Occipital lobe (tissue), 1 donor: ENCODE measurements at regions not wholly inside any gene's neighbourhood (a gene's known extent, or its start where the extent isn't known, plus 50 kb on each side); places are given as distances from the start of the nearest gene placed in this dataset.

ENCODE experiments used
- DNase-seq: peaks from one replicate; lab custom pipeline; 2025; lab: John Stamatoyannopoulos, UW

GRCh38 chr3:168325684-168326083 lies 230.0 kb upstream of the GOLIM4 start:
- DNase-seq = no peak

DNA sequence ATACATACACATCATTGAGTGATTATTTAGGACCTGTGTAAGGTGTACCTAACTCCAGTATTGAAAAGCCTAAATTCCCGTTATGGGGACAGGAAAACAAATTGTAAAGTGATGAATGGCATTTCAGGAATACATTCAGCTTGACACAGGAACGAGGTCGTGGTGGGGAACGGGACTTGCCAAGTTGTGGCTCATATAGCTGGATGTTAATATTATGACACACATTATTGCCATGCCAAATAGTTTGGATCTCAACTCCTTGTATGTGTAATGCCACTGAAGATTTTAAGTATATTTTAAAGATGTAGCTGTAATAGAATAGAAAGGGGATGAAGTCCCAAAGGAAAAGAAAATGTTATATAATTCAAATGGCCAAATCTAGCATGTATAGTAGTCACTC lies 227.2 kb upstream of the GOLIM4 start:
- no peak for DNase-seq

DNA sequence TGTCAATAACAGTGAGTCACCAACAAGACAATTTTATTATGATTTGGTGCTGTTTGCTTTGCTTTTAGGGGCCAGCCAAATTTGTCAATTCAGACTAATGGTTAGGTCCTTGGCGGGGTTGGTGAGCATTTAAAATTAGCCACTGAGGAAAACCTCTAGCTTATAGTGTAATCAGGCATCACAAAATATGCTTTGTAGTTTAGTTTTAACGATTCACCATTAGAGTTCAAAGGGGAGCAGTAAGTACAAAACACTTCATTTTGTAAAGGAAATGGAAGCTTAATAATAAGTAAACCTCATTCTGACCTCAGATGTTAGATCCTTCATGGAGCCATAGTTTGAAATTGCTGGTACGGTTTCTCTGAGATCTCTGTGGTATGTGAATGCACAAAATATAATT lies 218.4 kb upstream of the GOLIM4 start:
- no peak for DNase-seq

GRCh38 chr3:168312984-168313383 lies 217.3 kb upstream of the GOLIM4 start:
- DNase-seq = no peak

- DNase-seq = no peak
Observed at GRCh38 chr3:168307893-168308292, 212.2 kb upstream of the GOLIM4 start.

DNA sequence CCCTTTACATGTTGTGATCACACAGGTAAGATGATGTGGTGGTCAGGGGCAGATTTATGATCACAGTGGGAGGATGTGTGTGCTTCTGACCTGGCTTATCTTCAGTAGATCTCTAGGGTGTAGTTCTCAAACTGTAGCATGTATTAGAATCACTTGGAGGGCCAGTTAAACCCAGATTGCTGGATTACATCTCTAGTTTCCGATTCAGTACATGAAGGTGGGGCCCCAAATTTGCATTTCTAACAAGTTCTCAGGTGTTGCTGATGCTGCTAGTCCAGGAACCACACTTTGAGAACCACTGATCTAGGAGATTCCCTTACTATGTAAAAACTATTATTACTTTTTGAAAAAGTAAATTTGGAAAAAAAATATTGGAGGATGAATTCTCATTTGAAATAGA lies 199.3 kb upstream of the GOLIM4 start:
- DNase-seq = no peak

DNA sequence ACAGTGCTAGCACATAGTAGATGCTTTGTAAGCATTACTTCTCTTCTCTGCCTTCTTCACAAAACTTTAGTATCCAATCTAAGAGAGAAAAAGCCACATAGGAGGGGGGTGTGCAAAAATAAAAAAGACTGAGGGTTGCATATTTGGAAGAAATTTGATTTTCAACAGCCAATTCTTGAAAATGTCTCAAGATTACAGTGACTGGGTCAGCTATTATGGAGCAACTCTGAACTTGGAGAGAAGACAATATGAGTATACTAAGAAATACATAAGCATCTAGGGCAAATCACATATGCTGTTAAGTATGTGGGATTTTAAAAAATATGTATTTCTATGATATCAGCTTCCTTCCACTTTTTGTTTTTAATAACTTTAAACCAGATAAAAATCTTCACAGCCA lies 196.6 kb upstream of the GOLIM4 start:
- no peak for DNase-seq

- DNase-seq = no peak
Observed at GRCh38 chr3:168289471-168290008, 193.8 kb upstream of the GOLIM4 start.

DNA sequence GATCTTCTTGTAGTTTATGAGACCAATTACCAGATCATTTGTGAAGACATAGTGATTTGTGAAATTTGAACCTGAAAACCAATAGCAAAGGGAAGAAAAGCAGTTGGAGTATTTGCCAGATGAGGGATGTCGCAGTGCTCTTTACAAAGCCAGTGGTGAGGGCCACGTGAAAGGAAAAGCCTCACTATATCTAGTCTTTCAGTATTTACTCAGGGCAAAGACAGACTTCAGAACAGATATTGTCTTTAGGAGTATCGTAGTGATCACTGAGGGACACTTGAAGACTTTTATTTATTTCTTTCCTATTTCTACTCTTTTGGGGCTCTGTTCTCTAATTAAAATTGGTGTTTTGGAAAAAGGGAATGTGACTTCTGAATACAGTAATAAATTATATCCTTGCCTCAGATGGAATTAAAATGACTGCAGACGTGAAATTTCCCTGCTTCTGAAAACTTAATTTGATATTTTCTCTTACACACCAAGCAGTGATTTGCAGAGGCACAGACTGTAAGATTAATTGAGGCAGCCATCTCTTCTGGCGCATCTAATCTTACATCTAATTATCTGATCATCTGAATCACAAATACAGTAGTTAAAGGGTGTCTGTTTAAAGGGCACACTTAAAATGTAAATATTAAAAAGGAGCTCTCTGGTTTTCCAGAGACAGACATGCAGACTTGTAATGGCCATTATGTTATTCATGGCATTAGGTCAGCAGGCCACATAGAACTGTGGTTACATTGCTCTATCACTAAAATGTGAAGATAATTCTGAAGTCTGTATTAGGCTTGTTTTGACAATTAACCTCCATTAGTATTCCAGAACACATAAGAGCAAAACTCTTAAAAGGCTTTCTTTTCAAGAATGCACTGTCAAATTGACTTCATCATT lies 193.0 kb upstream of the GOLIM4 start:
- DNase-seq = no peak

DNA sequence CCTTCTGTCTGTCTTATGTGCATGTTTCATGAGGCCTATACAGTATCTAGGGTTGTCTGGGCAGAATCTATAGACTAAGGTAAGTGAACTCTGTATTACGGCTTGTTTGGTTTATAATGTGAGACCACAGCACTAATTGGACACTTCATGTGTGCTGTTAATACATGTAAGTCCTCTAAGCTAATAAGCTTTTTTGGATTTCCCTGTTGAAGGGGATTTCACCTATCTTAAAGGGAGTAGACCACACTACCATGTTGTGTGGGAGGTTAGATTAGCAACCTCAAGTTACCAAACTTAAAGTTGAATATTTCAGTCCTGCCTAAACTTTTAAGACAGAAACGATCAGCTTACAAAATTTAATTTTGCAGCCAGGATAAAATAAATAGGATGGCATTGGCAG lies 189.8 kb upstream of the GOLIM4 start:
- no peak for DNase-seq

- no peak for DNase-seq
Observed at GRCh38 chr3:168284728-168285127, 189.0 kb upstream of the GOLIM4 start.

DNA sequence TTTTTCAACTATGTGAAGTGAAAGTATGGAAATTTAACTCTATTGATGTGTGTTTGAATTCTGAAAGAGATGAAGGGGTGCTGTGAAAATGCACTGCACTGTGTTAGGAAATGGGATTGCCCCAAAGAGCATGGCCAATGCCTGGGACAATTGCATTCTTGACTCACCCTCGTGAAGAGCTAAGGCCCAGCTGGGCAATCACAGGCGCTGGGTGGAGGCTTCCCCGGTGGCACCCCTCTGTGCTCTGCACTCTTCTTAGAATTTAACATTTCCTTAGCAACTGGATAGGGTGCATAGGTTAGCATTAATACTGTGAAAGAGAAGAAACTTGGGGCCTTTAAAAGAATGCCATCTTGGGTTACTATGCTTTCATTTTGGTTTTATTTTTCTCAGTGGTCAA lies 179.9 kb upstream of the GOLIM4 start:
- no peak for DNase-seq

DNA sequence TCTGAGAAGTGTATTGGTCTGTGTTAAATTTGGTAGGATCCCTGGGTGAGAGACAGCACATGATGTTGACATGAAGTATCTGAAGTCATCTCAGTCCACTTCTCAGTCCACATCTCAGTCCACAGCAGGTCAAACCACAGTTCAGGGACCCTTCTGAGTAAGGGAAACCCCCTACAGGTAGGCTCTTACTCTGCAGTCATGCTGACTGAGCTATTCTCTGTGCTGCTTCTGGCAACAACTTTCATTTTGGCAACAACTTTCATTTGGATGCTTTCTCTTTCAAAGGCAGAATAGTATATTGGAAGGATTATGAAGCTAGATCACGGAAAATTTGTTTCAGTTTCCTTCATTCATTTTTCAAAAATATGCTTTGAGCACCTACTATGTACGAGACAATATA lies 178.2 kb upstream of the GOLIM4 start:
- no peak for DNase-seq

GRCh38 chr3:168273036-168273435 lies 177.3 kb upstream of the GOLIM4 start:
- no peak for DNase-seq

- DNase-seq = no peak
Observed at GRCh38 chr3:168272343-168272985, 176.7 kb upstream of the GOLIM4 start.

- DNase-seq = no peak
Observed at GRCh38 chr3:168271932-168272331, 176.2 kb upstream of the GOLIM4 start.

DNA sequence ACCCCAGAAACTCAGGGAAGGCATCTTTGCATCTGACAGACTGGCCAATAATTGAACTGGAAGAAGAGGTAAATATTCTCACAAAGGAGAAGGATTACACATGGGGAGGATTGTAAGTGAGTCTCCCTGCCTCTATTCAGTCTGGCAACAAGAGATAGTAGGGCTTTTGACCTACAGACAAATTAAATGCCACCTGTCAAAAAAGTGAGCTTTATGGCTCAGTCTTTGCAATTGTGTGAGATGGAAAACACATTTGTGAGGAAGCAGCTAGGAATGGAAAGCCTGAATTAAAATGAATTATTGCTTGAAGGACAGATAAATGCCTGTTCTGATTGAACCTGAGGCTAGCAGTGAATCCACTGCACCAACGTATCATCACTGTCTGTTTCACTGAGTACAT lies 173.3 kb upstream of the GOLIM4 start:
- DNase-seq = no peak

DNA sequence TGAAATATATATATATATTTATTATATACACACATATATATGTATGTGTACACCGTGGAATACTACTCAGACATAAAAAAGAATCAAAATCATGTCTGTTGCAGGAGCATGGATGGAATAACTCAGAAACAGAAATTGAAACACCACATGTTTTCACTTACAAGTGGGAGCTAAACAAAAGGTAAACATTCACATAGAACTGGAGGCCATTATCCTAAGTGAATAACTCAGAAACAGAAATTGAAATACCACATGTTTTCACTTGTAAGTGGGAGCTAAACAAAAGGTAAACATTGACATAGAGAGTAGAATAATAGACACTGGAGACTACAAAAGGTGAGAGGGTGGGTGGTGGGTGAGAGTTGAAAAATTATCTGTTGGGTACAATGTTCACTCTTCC lies 171.5 kb upstream of the GOLIM4 start:
- no peak for DNase-seq

GRCh38 chr3:168266335-168266734 lies 170.6 kb upstream of the GOLIM4 start:
- no peak for DNase-seq

DNA sequence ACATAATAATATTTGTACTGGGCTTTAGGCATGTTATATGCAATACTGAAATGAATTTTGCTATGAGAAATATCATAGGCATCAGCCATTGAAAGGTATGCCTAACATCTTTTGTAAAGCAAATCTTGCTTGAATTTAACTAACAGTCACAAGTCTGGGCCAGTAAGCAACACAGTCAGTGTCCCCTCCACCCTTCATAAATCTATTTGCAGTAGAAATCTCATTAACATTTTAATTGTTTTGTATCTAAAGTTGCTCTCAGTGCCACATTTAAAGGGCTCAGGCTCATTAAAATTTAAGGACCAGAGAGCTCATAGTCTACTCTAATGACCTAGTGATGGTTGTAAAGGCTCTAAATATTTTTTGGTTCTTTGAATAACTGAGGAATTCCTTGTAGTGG lies 167.2 kb upstream of the GOLIM4 start:
- DNase-seq = no peak

GRCh38 chr3:168260859-168261258 lies 165.1 kb upstream of the GOLIM4 start:
- no peak for DNase-seq

DNA sequence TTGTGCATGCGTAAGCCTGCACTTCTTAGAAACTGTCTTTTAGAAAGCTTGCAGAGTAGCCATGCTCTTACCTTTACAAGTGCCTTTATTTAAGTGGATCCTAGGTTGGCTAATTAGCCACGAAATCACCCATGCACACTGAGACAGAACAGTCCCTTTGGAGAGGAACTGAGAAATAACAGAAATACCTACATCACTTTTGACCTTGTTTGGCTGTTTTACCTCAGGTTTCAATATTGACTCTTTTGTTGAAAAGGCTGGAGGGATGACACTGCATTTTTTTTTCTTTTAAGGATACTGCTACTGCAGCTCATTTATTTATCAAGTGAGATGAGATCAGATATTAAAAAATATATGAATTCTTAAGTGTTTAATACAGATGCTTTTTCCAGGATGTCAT lies 155.6 kb upstream of the GOLIM4 start:
- no peak for DNase-seq

DNA sequence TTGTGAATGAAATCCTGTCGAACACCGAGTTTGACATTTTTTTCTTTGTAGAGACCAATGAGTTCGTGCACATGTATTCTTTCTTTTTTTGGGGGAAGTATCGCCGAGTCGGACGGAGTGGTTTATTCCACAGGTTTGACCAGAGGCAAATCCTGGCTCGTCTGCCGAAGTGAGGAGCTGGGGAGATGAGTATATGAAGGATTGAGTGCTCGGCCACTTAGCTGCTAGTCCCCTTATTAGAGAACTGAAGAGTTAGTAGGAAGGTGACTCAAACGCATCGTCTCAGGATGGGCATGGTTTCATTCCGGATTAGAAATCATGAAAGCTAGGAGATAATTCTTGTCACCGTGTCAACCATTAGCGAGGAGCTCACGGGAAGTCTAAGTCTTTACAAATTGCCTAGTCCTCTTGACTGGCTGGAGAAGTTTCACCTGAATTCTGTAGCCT lies 154.7 kb upstream of the GOLIM4 start:
- no peak for DNase-seq
